IMR-90 (cell line): ENCODE measurements at regions not wholly inside any gene's neighbourhood (a gene's known extent, or its start where the extent isn't known, plus 50 kb on each side); places are given as distances from the start of the nearest gene placed in this dataset.

Source experiments
- ATAC-seq: fragments of 200-7000 bp; cut with Tn5 transposase; 2 replicates; pipeline ENCODE4 v1.9.1; 2020; ENCODE audit warnings: low read depth, mild to moderate bottlenecking, moderate library complexity
- BruUV-seq: library from RNA; stranded (reverse); fragments of 400-500 nt; replicated peaks from 2 replicates; lab custom pipeline; 2021; lab: Mats Ljungman, UMichigan
- CTCF ChIA-PET: fragments of 300-600 bp; formaldehyde crosslinking; extraction: SDS; loops from one replicate; lab custom pipeline; 2021; ENCODE audit warnings: antibody characterized with exemption; lab: Yijun Ruan, JAX
- POLR2A ChIA-PET: fragments of 300-600 bp; sonication (Branson Sonifier 250); formaldehyde crosslinking; loops from one replicate; lab custom pipeline; 2022; ENCODE audit warnings: antibody characterized with exemption; ENCODE audit not compliant: unreplicated experiment; lab: Charles Lee
- DNase-seq: peaks from one replicate; pipeline ENCODE4 v3.0.0; 2013
- H2AFZ ChIP-seq: replicated peaks from 2 replicates; pipeline ENCODE3; 2013; ENCODE audit warnings: low read length, mild to moderate bottlenecking; ENCODE audit not compliant: poor library complexity
- H2AK5ac ChIP-seq: 2 replicates; pipeline ENCODE4 v1.6.1; 2013; ENCODE audit warnings: low read depth, low read length, inconsistent platforms
- H2AK9ac ChIP-seq: replicated peaks from 2 replicates; pipeline ENCODE3; 2013; ENCODE audit warnings: mild to moderate bottlenecking, low read depth, low read length, moderate library complexity; ENCODE audit not compliant: poor library complexity
- H2BK120ac ChIP-seq: 2 replicates; pipeline ENCODE4 v1.6.1; 2013; ENCODE audit warnings: low read depth, low read length, inconsistent platforms
- H2BK15ac ChIP-seq: 3 replicates; pipeline ENCODE4 v1.6.1; 2013; ENCODE audit warnings: low read depth, low read length, inconsistent platforms
- H2BK20ac ChIP-seq: 2 replicates; pipeline ENCODE4 v1.6.1; 2013; ENCODE audit warnings: low read depth, mild to moderate bottlenecking, inconsistent platforms, low read length, moderate library complexity
- H2BK5ac ChIP-seq: 2 replicates; pipeline ENCODE4 v1.6.1; 2013; ENCODE audit warnings: mild to moderate bottlenecking, low read depth, low read length, inconsistent platforms; ENCODE audit not compliant: poor library complexity, severe bottlenecking
- H3K14ac ChIP-seq: replicated peaks from 2 replicates; pipeline ENCODE4 v1.6.1; 2013; ENCODE audit warnings: low read depth, low read length, inconsistent platforms
- H3K18ac ChIP-seq: 2 replicates; pipeline ENCODE4 v1.6.1; 2013; ENCODE audit warnings: low read depth, low read length, control low read depth
- H3K23ac ChIP-seq: 2 replicates; pipeline ENCODE4 v1.6.1; 2013; ENCODE audit warnings: low read depth, low read length, inconsistent platforms
- H3K27ac ChIP-seq: 2 replicates; pipeline ENCODE4 v1.5.1; 2013; ENCODE audit warnings: mild to moderate bottlenecking, control low read depth, low read length; ENCODE audit not compliant: insufficient read depth
- H3K27me3 ChIP-seq: 2 replicates; pipeline ENCODE4 v1.6.1; 2013; ENCODE audit warnings: low read length; ENCODE audit not compliant: control insufficient read depth, insufficient read depth
- H3K36me3 ChIP-seq: 2 replicates; pipeline ENCODE4 v1.6.1; 2013; ENCODE audit warnings: low read length, mixed read lengths; ENCODE audit not compliant: control insufficient read depth, insufficient read depth
- H3K4ac ChIP-seq: 2 replicates; pipeline ENCODE4 v1.6.1; 2013; ENCODE audit warnings: low read depth, low read length, inconsistent platforms
- H3K4me1 ChIP-seq: 2 replicates; pipeline ENCODE4 v1.6.1; 2013; ENCODE audit warnings: low read length, mixed read lengths; ENCODE audit not compliant: control insufficient read depth, insufficient read depth
- H3K4me2 ChIP-seq: 2 replicates; pipeline ENCODE4 v1.6.1; 2013; ENCODE audit warnings: low read depth, mild to moderate bottlenecking, control low read depth, low read length, moderate library complexity
- H3K4me3 ChIP-seq: 2 replicates; pipeline ENCODE4 v1.5.1; 2013; ENCODE audit warnings: low read depth, mild to moderate bottlenecking, control low read depth, low read length, moderate library complexity; ENCODE audit not compliant: insufficient read depth
- H3K56ac ChIP-seq: 2 replicates; pipeline ENCODE4 v1.6.1; 2013; ENCODE audit warnings: low read length, inconsistent platforms; ENCODE audit not compliant: insufficient read depth; ENCODE audit errors: extremely low read depth
- H3K79me1 ChIP-seq, 2 experiments: 2 replicates each; pipeline ENCODE4 v1.6.1; 2013; ENCODE audit warnings: low read length in 2 of 2, inconsistent platforms in 1 of 2, low read depth in 1 of 2
- H3K9ac ChIP-seq: 2 replicates; pipeline ENCODE4 v1.6.1; 2013; ENCODE audit warnings: low read depth, low read length, control low read depth
- H3K9me1 ChIP-seq: 2 replicates; pipeline ENCODE4 v1.6.1; 2013; ENCODE audit warnings: low read length, inconsistent platforms; ENCODE audit not compliant: insufficient read depth
- H3K9me3 ChIP-seq: 2 replicates; pipeline ENCODE4 v1.6.1; 2013; ENCODE audit warnings: low read length; ENCODE audit not compliant: control insufficient read depth, insufficient read depth
- H4K20me1 ChIP-seq: 2 replicates; pipeline ENCODE4 v1.6.1; 2013; ENCODE audit warnings: low read length, inconsistent platforms; ENCODE audit not compliant: insufficient read depth
- H4K5ac ChIP-seq: 2 replicates; pipeline ENCODE4 v1.6.1; 2013; ENCODE audit warnings: mild to moderate bottlenecking, low read depth, low read length, control low read depth
- H4K8ac ChIP-seq, 2 experiments: 2 replicates each; pipeline ENCODE4 v1.6.1; 2013; ENCODE audit warnings: low read depth in 2 of 2, low read length in 2 of 2, control low read depth in 1 of 2, inconsistent platforms in 1 of 2
- H4K91ac ChIP-seq: 2 replicates; pipeline ENCODE4 v1.6.1; 2013; ENCODE audit warnings: low read depth, low read length, inconsistent platforms; ENCODE audit not compliant: insufficient read depth
- BHLHE40 ChIP-seq: fragments of 150-350 bp; IDR thresholded peaks from 2 replicates; pipeline ENCODE4 v1.6.1; 2016; ENCODE audit warnings: mild to moderate bottlenecking, low read depth, low read length
- CEBPB ChIP-seq: IDR thresholded peaks from 2 replicates; pipeline ENCODE4 v1.6.1; 2012; ENCODE audit warnings: low read depth, low read length, improper control_type of control experiment
- CHD1 ChIP-seq: IDR thresholded peaks from 2 replicates; pipeline ENCODE4 v1.6.1; 2012; ENCODE audit warnings: low read depth, low read length, improper control_type of control experiment
- FOS ChIP-seq: fragments of 150-350 bp; IDR thresholded peaks from 2 replicates; pipeline ENCODE4 v1.6.1; 2016; ENCODE audit warnings: low read depth, low read length
- MAFK ChIP-seq: IDR thresholded peaks from 2 replicates; pipeline ENCODE4 v1.6.1; 2012; ENCODE audit warnings: low read depth, low read length, improper control_type of control experiment
- MAZ ChIP-seq: IDR thresholded peaks from 2 replicates; pipeline ENCODE4 v1.6.1; 2012; ENCODE audit warnings: low read depth, mild to moderate bottlenecking, low read length, improper control_type of control experiment, moderate library complexity, borderline replicate concordance
- MXI1 ChIP-seq: IDR thresholded peaks from 2 replicates; pipeline ENCODE4 v1.6.1; 2012; ENCODE audit warnings: low read depth, mild to moderate bottlenecking, low read length, moderate library complexity, borderline replicate concordance
- NFE2L2 ChIP-seq: fragments of 150-350 bp; IDR thresholded peaks from 2 replicates; pipeline ENCODE4 v1.6.1; 2016; ENCODE audit warnings: low read depth, mild to moderate bottlenecking, low read length
- POLR2A ChIP-seq: IDR thresholded peaks from 2 replicates; pipeline ENCODE4 v1.6.1; 2012; ENCODE audit warnings: mild to moderate bottlenecking, low read depth, low read length
- RAD21 ChIP-seq: IDR thresholded peaks from 2 replicates; pipeline ENCODE4 v1.6.1; 2012; ENCODE audit warnings: low read length, improper control_type of control experiment
- RCOR1 ChIP-seq: IDR thresholded peaks from 2 replicates; pipeline ENCODE4 v1.6.1; 2012; ENCODE audit warnings: mild to moderate bottlenecking, low read length, improper control_type of control experiment; ENCODE audit not compliant: insufficient replicate concordance
- RFX5 ChIP-seq: IDR thresholded peaks from 2 replicates; pipeline ENCODE4 v1.8.0; 2012; ENCODE audit warnings: low read depth, mild to moderate bottlenecking, low read length, moderate library complexity
- SMC3 ChIP-seq: fragments of 150-350 bp; IDR thresholded peaks from 2 replicates; pipeline ENCODE4 v1.6.1; 2016; ENCODE audit warnings: low read depth, mild to moderate bottlenecking, antibody characterized with exemption, low read length, moderate library complexity
- WGBS, 2 experiments: methylation state at CpG; one replicate each; pipeline versions ENCODE4 v1.1.5 to v1.1.7; 2013; ENCODE audit warnings: missing lambda C conversion rate in 2 of 2; ENCODE audit not compliant: insufficient read length in 1 of 2; ENCODE audit errors: extremely low coverage in 2 of 2; 5-methylcytosine and 5-hydroxymethylcytosine counted together
- dilution Hi-C: fragments of 300-500 bp; cut with HindIII; formaldehyde crosslinking; loops from one replicate; pipeline ENCODE4 v1.14.3; 2018; ENCODE audit warnings: low sequenced_read_pairs; ENCODE audit not compliant: unreplicated experiment
- in situ Hi-C: fragments of 300-500 bp; cut with MboI; formaldehyde crosslinking; loops from 3 replicates; pipeline ENCODE4 v1.14.3; 2019; ENCODE audit warnings: low sequenced_read_pairs, inconsistent platforms, mixed read lengths
- intact Hi-C: fragments of 100-400 bp; cut with micrococcal nuclease; formaldehyde crosslinking; loops from 2 replicates; pipeline ENCODE4 v1.10.0; 2022
- TF ChIP-seq, protein P1 (sequence below): fragments of 150-350 bp; IDR thresholded peaks from 2 replicates; pipeline ENCODE4 v1.6.1; 2017; ENCODE audit warnings: mild to moderate bottlenecking, antibody characterized with exemption, low read length, low read depth
- TF ChIP-seq, protein P2 (sequence below): conservative IDR thresholded peaks from 2 replicates; pipeline ENCODE4 v1.5.1; 2012; ENCODE audit warnings: mild to moderate bottlenecking, low read depth, low read length, improper control_type of control experiment
- TF ChIP-seq, protein P3 (sequence below): fragments of 150-350 bp; IDR thresholded peaks from 2 replicates; pipeline ENCODE4 v1.6.1; 2016; ENCODE audit warnings: low read depth, mild to moderate bottlenecking, low read length, moderate library complexity, borderline replicate concordance

DNA sequence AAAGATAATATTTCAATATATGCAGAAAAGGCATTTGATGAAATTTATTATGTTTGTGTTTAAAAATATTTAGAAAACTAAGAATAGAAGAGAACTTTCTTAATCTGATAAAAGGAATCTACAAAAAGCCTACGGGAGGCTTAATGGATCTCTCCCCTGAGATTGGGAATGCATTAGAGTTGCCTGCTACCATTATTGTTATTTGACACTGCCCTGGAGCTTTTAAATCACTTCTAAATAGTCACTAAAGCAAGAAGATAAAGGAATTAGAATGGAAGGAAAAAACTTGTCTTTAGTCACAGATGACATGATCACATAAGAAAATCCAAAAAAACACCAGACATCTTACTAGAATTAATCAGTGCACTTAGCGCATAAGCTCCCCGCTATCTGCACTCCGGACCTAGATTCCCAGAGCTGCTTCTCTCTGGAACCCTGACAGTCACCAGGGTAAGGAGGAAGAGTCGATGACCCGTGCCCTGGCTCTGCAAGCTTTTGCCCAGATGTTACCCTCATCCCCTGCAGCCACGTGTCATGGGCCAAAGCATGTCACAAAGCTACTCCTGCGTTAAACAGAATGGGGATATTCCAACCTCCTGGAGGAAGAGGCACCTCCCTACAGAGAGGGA is 97.1 kb downstream of the MINAR1 start:
- Histone ChIP-seq H3K14ac (no peak overlapping the region), H2AK9ac (no peak overlapping the region), H3K9me3 (no peaks in the 10 kb centered on the region), H3K4me1 (no peaks in the 10 kb centered on the region), H2BK15ac (no peak overlapping the region), H3K23ac (no peak overlapping the region), H2BK5ac (no peak overlapping the region), H2AFZ (no peak overlapping the region), H3K18ac (no peak overlapping the region), H3K79me1 (no peaks in the 10 kb centered on the region), H3K9me1 (no peaks in the 10 kb centered on the region), H4K8ac (no peak overlapping the region), H3K56ac (no peak overlapping the region), H3K27me3 (peaks cover 4% of the 10 kb centered on the region), H4K20me1 (no peaks in the 10 kb centered on the region), H2AK5ac (no peak overlapping the region), H3K4ac (no peak overlapping the region), H3K36me3 (no peaks in the 10 kb centered on the region), H2BK120ac (no peak overlapping the region), H3K9ac (no peak overlapping the region), H3K27ac (no peak overlapping the region), H3K4me2 (no peak overlapping the region), H4K5ac (no peak overlapping the region), H4K91ac (no peak overlapping the region), H2BK20ac (no peak overlapping the region), H3K4me3 (no peak overlapping the region)
- BruUV-seq: no TSS peak
- in situ Hi-C loops (no loop called here), intact Hi-C loops (no loop called here), dilution Hi-C loops (no loop called here)
- CTCF ChIA-PET: no interaction called here
- no peak for DNase-seq
- no peak for TF ChIP-seq SMC3
- TF ChIP-seq, protein P1, sequence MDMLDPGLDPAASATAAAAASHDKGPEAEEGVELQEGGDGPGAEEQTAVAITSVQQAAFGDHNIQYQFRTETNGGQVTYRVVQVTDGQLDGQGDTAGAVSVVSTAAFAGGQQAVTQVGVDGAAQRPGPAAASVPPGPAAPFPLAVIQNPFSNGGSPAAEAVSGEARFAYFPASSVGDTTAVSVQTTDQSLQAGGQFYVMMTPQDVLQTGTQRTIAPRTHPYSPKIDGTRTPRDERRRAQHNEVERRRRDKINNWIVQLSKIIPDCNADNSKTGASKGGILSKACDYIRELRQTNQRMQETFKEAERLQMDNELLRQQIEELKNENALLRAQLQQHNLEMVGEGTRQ: no peak
- no peak for TF ChIP-seq CHD1
- TF ChIP-seq, protein P2, sequence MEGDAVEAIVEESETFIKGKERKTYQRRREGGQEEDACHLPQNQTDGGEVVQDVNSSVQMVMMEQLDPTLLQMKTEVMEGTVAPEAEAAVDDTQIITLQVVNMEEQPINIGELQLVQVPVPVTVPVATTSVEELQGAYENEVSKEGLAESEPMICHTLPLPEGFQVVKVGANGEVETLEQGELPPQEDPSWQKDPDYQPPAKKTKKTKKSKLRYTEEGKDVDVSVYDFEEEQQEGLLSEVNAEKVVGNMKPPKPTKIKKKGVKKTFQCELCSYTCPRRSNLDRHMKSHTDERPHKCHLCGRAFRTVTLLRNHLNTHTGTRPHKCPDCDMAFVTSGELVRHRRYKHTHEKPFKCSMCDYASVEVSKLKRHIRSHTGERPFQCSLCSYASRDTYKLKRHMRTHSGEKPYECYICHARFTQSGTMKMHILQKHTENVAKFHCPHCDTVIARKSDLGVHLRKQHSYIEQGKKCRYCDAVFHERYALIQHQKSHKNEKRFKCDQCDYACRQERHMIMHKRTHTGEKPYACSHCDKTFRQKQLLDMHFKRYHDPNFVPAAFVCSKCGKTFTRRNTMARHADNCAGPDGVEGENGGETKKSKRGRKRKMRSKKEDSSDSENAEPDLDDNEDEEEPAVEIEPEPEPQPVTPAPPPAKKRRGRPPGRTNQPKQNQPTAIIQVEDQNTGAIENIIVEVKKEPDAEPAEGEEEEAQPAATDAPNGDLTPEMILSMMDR: no peak
- no peak for TF ChIP-seq MXI1
- no peak for TF ChIP-seq RAD21
- no peak for TF ChIP-seq CEBPB
- TF ChIP-seq RCOR1: no peak
- no peak for TF ChIP-seq MAFK
- no peak for TF ChIP-seq NFE2L2
- no peak for TF ChIP-seq BHLHE40
- TF ChIP-seq, protein P3, sequence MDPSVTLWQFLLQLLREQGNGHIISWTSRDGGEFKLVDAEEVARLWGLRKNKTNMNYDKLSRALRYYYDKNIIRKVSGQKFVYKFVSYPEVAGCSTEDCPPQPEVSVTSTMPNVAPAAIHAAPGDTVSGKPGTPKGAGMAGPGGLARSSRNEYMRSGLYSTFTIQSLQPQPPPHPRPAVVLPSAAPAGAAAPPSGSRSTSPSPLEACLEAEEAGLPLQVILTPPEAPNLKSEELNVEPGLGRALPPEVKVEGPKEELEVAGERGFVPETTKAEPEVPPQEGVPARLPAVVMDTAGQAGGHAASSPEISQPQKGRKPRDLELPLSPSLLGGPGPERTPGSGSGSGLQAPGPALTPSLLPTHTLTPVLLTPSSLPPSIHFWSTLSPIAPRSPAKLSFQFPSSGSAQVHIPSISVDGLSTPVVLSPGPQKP: no peak
- TF ChIP-seq RFX5: no peak
- TF ChIP-seq MAZ: no peak
- TF ChIP-seq FOS: no peak
- TF ChIP-seq POLR2A: no peak
- POLR2A ChIA-PET: no interaction called here
- WGBS, 2 experiments: 84% methylated on average over 3 of the region's 8 CpGs; no CpG with 5 or more reads in 1 of the 2 experiments
- no peak for ATAC-seq
